ENCODE measurements at regions not wholly inside any gene's neighbourhood (a gene's known extent, or its start where the extent isn't known, plus 50 kb on each side); places are given as distances from the start of the nearest gene placed in this dataset.

- H3K4me1 ChIP-seq (ENCODE audit: control insufficient read depth, insufficient read depth, low read length): no peaks in the 10 kb centered on the region
- no peaks in the 10 kb centered on the region for H3K9me3 ChIP-seq (ENCODE audit: control insufficient read depth, insufficient read depth, low read length)
- no peak overlapping the region for H3K27ac ChIP-seq (ENCODE audit: low read depth, low read length)
- no peaks in the 10 kb centered on the region for H3K27me3 ChIP-seq (ENCODE audit: control insufficient read depth, insufficient read depth, low read length)
- no peaks in the 10 kb centered on the region for H3K36me3 ChIP-seq (ENCODE audit: control insufficient read depth, insufficient read depth, low read length)
- no peak overlapping the region for H3K4me3 ChIP-seq (ENCODE audit: low read depth, low read length)
- no peak overlapping the region for H3K9ac ChIP-seq (ENCODE audit: low read depth, low read length)
Measured at GRCh38 chr5:38706376-38706775, 139.4 kb upstream of the OSMR start.

- no peaks in the 10 kb centered on the region for H3K9me3 ChIP-seq (ENCODE audit: control insufficient read depth, insufficient read depth, low read length)
- H3K4me1 ChIP-seq (ENCODE audit: control insufficient read depth, insufficient read depth, low read length): no peaks in the 10 kb centered on the region
- H3K4me3 ChIP-seq (ENCODE audit: low read depth, low read length): no peak overlapping the region
- no peaks in the 10 kb centered on the region for H3K36me3 ChIP-seq (ENCODE audit: control insufficient read depth, insufficient read depth, low read length)
- H3K27ac ChIP-seq (ENCODE audit: low read depth, low read length): no peak overlapping the region
- no peaks in the 10 kb centered on the region for H3K27me3 ChIP-seq (ENCODE audit: control insufficient read depth, insufficient read depth, low read length)
- no peak overlapping the region for H3K9ac ChIP-seq (ENCODE audit: low read depth, low read length)
Measured at GRCh38 chr5:38707352-38708210, 138.2 kb upstream of the OSMR start.

GRCh38 chr5:38709678-38710306 lies 136.0 kb upstream of the OSMR start:
- Histone ChIP-seq H3K36me3 (ENCODE audit: control insufficient read depth, insufficient read depth, low read length) (no peaks in the 10 kb centered on the region), H3K27ac (ENCODE audit: low read depth, low read length) (no peak overlapping the region)

GRCh38 chr5:38710627-38711026 lies 135.2 kb upstream of the OSMR start:
- no peaks in the 10 kb centered on the region for H3K4me1 ChIP-seq (ENCODE audit: control insufficient read depth, insufficient read depth, low read length)
- no peak overlapping the region for H3K9ac ChIP-seq (ENCODE audit: low read depth, low read length)
- no peak overlapping the region for H3K4me3 ChIP-seq (ENCODE audit: low read depth, low read length)
- no peaks in the 10 kb centered on the region for H3K9me3 ChIP-seq (ENCODE audit: control insufficient read depth, insufficient read depth, low read length)
- no peaks in the 10 kb centered on the region for H3K36me3 ChIP-seq (ENCODE audit: control insufficient read depth, insufficient read depth, low read length)
- no peaks in the 10 kb centered on the region for H3K27me3 ChIP-seq (ENCODE audit: control insufficient read depth, insufficient read depth, low read length)
- no peak overlapping the region for H3K27ac ChIP-seq (ENCODE audit: low read depth, low read length)

More at GRCh38 chr5:38709678-38710306, 136.0 kb upstream of the OSMR start:
- H3K9me3 ChIP-seq (ENCODE audit: control insufficient read depth, insufficient read depth, low read length): no peaks in the 10 kb centered on the region
- no peaks in the 10 kb centered on the region for H3K4me1 ChIP-seq (ENCODE audit: control insufficient read depth, insufficient read depth, low read length)
- no peak overlapping the region for H3K9ac ChIP-seq (ENCODE audit: low read depth, low read length)
- no peaks in the 10 kb centered on the region for H3K27me3 ChIP-seq (ENCODE audit: control insufficient read depth, insufficient read depth, low read length)
- H3K4me3 ChIP-seq (ENCODE audit: low read depth, low read length): no peak overlapping the region

- Histone ChIP-seq H3K27me3 (ENCODE audit: control insufficient read depth, insufficient read depth, low read length) (no peaks in the 10 kb centered on the region), H3K4me3 (ENCODE audit: low read depth, low read length) (no peak overlapping the region), H3K27ac (ENCODE audit: low read depth, low read length) (no peak overlapping the region), H3K36me3 (ENCODE audit: control insufficient read depth, insufficient read depth, low read length) (no peaks in the 10 kb centered on the region), H3K9ac (ENCODE audit: low read depth, low read length) (no peak overlapping the region), H3K4me1 (ENCODE audit: control insufficient read depth, insufficient read depth, low read length) (no peaks in the 10 kb centered on the region), H3K9me3 (ENCODE audit: control insufficient read depth, insufficient read depth, low read length) (no peaks in the 10 kb centered on the region)
Measured at GRCh38 chr5:38712391-38712790, 133.4 kb upstream of the OSMR start.

- no peak overlapping the region for H3K4me3 ChIP-seq (ENCODE audit: low read depth, low read length)
Measured at GRCh38 chr5:38714240-38714639, 131.6 kb upstream of the OSMR start.

GRCh38 chr5:38714703-38715355 lies 131.0 kb upstream of the OSMR start:
- Histone ChIP-seq H3K36me3 (ENCODE audit: control insufficient read depth, insufficient read depth, low read length) (no peaks in the 10 kb centered on the region), H3K9me3 (ENCODE audit: control insufficient read depth, insufficient read depth, low read length) (no peaks in the 10 kb centered on the region), H3K4me1 (ENCODE audit: control insufficient read depth, insufficient read depth, low read length) (no peaks in the 10 kb centered on the region), H3K9ac (ENCODE audit: low read depth, low read length) (no peak overlapping the region), H3K4me3 (ENCODE audit: low read depth, low read length) (no peak overlapping the region), H3K27ac (ENCODE audit: low read depth, low read length) (no peak overlapping the region), H3K27me3 (ENCODE audit: control insufficient read depth, insufficient read depth, low read length) (no peaks in the 10 kb centered on the region)

More at GRCh38 chr5:38714240-38714639, 131.6 kb upstream of the OSMR start:
- no peaks in the 10 kb centered on the region for H3K4me1 ChIP-seq (ENCODE audit: control insufficient read depth, insufficient read depth, low read length)
- H3K27me3 ChIP-seq (ENCODE audit: control insufficient read depth, insufficient read depth, low read length): no peaks in the 10 kb centered on the region
- no peaks in the 10 kb centered on the region for H3K9me3 ChIP-seq (ENCODE audit: control insufficient read depth, insufficient read depth, low read length)
- H3K36me3 ChIP-seq (ENCODE audit: control insufficient read depth, insufficient read depth, low read length): no peaks in the 10 kb centered on the region
- no peak overlapping the region for H3K9ac ChIP-seq (ENCODE audit: low read depth, low read length)
- H3K27ac ChIP-seq (ENCODE audit: low read depth, low read length): no peak overlapping the region

GRCh38 chr5:38715696-38716095 lies 130.1 kb upstream of the OSMR start:
- Histone ChIP-seq H3K4me1 (ENCODE audit: control insufficient read depth, insufficient read depth, low read length) (no peaks in the 10 kb centered on the region), H3K27me3 (ENCODE audit: control insufficient read depth, insufficient read depth, low read length) (no peaks in the 10 kb centered on the region), H3K9me3 (ENCODE audit: control insufficient read depth, insufficient read depth, low read length) (no peaks in the 10 kb centered on the region), H3K4me3 (ENCODE audit: low read depth, low read length) (no peak overlapping the region), H3K36me3 (ENCODE audit: control insufficient read depth, insufficient read depth, low read length) (no peaks in the 10 kb centered on the region), H3K9ac (ENCODE audit: low read depth, low read length) (no peak overlapping the region), H3K27ac (ENCODE audit: low read depth, low read length) (no peak overlapping the region)

- Histone ChIP-seq H3K9ac (ENCODE audit: low read depth, low read length) (no peak overlapping the region), H3K27me3 (ENCODE audit: control insufficient read depth, insufficient read depth, low read length) (no peaks in the 10 kb centered on the region), H3K4me3 (ENCODE audit: low read depth, low read length) (no peak overlapping the region), H3K9me3 (ENCODE audit: control insufficient read depth, insufficient read depth, low read length) (no peaks in the 10 kb centered on the region), H3K4me1 (ENCODE audit: control insufficient read depth, insufficient read depth, low read length) (no peaks in the 10 kb centered on the region), H3K27ac (ENCODE audit: low read depth, low read length) (no peak overlapping the region), H3K36me3 (ENCODE audit: control insufficient read depth, insufficient read depth, low read length) (no peaks in the 10 kb centered on the region)
Measured at GRCh38 chr5:38716516-38716915, 129.3 kb upstream of the OSMR start.

- Histone ChIP-seq H3K27ac (ENCODE audit: low read depth, low read length) (no peak overlapping the region), H3K9ac (ENCODE audit: low read depth, low read length) (no peak overlapping the region), H3K4me1 (ENCODE audit: control insufficient read depth, insufficient read depth, low read length) (no peaks in the 10 kb centered on the region), H3K4me3 (ENCODE audit: low read depth, low read length) (no peak overlapping the region), H3K36me3 (ENCODE audit: control insufficient read depth, insufficient read depth, low read length) (no peaks in the 10 kb centered on the region), H3K27me3 (ENCODE audit: control insufficient read depth, insufficient read depth, low read length) (no peaks in the 10 kb centered on the region), H3K9me3 (ENCODE audit: control insufficient read depth, insufficient read depth, low read length) (no peaks in the 10 kb centered on the region)
Measured at GRCh38 chr5:38718771-38719391, 126.9 kb upstream of the OSMR start.
